GM19397 (cell line): ENCODE measurements at regions not wholly inside any gene's neighbourhood (a gene's known extent, or its start where the extent isn't known, plus 50 kb on each side); places are given as distances from the start of the nearest gene placed in this dataset.
"Not testable (repeated sequence)": the region's sequence is repeated elsewhere in the genome, so short reads cannot be mapped to it uniquely, and the experiment has no call there.

Source experiments
- ATAC-seq: cut with Tn5 transposase; IDR thresholded peaks from one replicate; pipeline ENCODE4 v1.9.1; 2021; ENCODE audit warnings: mild to moderate bottlenecking, moderate library complexity; ENCODE audit not compliant: unreplicated experiment

- ATAC-seq: no peak
Measured at GRCh38 chr16:86737083-86737482, 158.7 kb downstream of the FOXL1 start.

GRCh38 chr16:86738322-86738721 is 160.0 kb downstream of the FOXL1 start:
- ATAC-seq: not testable (repeated sequence)

GRCh38 chr16:86739178-86739577 is 160.8 kb downstream of the FOXL1 start:
- no peak for ATAC-seq

- ATAC-seq: no peak
Measured at GRCh38 chr16:86739808-86740207, 161.5 kb downstream of the FOXL1 start.

GRCh38 chr16:86740298-86740697 is 161.9 kb downstream of the FOXL1 start:
- no peak for ATAC-seq

DNA sequence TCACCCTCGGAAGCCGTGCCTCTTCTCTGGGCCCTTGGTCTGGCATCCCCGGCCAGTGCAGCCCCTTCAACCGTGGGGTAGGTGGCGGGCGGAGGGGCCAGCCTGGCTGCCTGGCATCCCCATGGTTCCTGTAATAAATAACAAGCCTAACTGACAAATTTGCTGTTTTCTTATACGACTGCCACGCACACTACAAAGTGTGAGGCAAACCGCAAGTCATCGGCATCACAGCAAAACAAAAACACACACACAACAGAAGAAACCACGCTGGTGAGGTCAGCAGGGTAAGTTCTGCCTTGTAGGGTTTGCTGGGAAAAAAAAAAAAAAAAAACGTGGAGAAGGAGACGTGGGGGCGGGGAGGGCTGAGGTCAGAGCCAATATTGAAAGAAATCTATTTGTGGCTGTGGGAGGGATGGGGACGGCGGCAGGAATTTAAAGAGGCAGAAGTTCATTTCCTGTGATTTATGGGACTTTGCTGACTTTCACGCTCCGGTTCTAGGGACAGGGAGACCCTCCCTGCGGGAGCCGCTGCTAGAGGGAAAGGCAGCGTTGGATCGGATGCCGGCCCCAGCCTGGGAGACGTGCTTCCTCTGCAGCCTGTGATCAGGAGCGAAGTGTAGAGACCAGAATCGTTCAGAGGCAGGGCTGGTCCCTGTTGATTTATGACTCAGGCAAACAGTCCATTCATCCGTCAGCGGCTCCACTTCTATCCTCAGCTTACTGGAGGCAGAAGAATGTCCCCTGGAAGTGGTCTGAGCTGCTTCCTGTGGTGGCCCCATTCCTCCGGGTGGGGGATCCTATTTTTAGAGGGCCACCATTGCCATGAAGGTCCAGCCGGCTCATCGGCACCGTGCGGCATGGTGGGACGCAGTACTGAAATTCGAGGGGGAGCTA is 162.8 kb downstream of the FOXL1 start:
- ATAC-seq: no peak

GRCh38 chr16:86747761-86748160 is 169.4 kb downstream of the FOXL1 start:
- ATAC-seq: no peak

GRCh38 chr16:86748652-86749051 is 170.3 kb downstream of the FOXL1 start:
- ATAC-seq: no peak

DNA sequence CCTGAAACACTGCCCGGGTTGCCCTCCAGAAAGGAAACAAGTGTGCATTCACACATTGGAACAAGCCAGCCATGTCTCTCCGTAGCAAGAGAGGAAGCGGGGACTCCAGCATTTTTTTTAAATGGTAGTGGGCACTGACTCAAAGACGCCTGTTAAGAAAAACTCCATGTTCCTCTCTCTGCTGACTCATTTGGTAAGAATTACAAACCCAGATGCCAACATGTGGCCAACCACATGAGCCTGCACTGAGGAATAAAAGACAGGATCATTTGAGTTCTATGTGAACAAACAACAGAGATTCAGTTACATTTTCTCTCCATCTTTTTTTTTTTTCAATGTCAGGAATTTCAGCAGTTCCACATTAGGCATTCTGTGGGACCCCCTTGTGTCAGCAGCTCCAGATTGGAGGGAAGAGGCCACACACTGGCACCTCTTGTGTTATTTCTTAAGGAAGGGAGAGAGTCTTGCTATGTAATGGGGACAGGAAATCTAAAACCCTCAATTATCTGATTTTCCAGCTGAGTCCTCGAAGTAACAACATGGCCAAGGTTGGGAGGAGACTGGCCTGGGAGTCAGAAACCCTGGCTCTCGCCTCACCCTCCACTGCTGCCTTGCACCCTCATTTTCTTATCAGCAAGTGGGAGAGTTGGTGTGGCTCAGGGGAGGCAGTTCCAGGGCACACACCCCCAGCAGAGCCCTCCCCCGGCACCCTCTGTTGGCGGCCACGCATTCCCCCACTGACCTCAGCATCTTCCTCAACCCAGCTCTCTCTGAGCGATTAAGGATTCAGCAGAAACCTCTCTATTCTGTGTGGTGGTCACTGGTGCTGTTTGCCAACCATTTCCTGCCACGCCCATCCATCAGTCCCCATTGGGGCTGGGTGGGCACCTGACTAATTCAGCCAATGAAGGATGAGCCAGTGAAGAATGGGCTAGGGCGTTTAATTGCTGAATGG is 173.0 kb downstream of the FOXL1 start:
- ATAC-seq: no peak

DNA sequence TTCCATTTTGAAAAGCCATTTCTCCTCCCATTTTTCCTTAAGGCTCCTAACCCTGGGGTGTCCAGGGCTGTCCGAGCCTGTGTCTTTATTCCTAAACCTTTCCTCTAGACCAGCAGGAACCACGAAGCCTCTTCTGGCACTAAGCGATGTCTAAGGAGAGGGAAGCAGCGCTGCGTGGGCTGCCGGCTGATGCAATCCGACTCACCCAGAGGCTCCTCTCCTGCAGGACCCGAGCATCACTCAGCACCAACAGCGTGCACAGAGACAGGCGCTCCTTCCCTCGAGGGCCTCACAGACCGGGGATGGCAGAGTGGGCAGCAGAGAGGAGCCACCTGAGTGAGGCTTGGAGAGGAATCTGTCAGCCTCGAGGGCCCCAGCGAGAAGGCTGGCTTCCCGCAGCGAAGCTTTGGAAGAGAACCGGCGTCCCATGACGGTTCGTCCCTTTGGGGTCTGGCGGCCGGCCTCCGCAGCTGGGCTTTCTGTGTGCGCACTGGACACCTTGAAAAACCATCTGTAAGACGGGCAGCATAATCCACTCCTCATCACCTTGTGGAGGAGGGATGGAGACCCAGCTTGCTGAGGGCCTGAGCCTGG is 174.3 kb downstream of the FOXL1 start:
- ATAC-seq: no peak

DNA sequence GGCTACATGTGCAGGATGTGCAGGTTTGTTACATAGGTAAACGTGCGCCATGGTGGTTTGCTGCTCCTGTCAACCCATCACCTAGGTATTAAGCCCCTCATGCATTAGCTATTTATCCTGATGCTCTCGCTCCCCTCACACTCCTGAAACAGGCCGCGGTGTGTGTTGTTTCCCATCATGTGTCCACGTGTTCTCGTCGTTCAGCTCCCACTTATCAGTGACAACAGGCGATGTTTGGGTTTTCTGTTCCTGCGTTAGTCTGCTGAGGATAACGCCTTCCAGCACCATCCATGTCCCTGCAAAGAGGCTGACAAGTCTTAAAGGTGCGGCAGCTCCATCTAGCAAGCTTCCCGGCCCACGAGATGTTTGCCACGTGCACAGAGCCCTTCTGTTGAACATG is 175.1 kb downstream of the FOXL1 start:
- no peak for ATAC-seq

- no peak for ATAC-seq
Measured at GRCh38 chr16:86755571-86756006, 177.2 kb downstream of the FOXL1 start.

GRCh38 chr16:86756882-86757703 is 178.7 kb downstream of the FOXL1 start:
- no peak for ATAC-seq

DNA sequence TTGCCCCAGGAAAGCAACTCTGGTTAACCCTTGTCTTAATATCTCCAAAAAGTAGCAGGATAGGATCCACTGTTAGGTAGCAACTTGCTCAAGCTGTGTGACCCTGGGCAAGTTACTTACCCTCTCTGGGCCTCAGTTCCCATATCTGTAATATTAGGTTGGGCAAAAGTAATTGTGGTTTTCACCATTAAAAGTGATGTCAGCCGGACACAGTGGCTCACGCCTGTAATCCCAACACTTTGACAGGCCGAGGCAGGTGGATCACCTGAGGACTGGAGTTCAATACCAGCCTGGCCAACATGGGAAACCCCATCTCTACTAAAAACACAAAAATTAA is 179.3 kb downstream of the FOXL1 start:
- ATAC-seq: no peak

GRCh38 chr16:86758932-86759331 is 180.6 kb downstream of the FOXL1 start:
- no peak for ATAC-seq

DNA sequence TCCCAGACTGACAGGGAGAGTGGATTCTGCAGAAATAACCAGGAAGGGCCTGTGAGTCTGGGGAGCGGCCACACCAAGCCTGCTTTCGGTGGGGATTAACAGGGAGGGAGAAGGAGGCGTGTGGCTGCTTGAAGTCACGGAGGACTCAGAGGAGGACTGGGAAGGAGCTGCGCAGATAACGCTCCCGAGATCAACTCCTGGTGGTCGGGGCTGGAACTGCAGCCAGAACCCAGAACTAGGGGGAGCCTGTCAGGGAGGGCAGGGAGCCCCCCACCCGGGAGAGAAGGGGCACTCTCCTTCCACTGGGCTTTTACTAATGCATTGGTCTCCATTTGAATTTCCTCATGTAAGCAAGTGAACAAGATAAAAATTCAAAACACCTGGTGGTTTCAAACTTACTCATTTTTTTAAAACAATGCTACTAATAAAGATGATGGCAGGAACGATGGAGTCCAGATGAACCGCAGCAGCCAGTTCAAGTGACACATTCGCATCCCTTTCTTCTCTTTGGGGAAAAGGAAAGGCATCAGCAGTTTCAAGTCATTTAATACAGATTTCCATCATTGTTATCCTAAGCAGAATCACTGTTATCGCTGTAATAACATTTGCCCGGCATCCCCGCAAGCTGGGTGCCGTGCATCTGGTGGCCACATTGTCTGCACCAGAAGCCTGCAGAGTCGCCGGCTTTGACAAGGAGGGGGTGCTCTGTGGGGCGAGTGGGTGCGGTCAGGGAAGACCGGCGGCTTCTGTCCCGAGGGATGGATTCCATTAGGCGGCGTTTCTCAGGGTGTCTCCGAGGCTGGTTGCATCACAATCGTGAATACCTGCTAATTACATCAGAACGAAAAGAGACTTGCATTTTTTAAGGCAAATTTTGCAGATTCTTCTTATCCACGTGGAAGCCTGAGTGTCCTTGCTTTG is 183.0 kb downstream of the FOXL1 start:
- ATAC-seq: no peak

GRCh38 chr16:86762095-86762494 is 183.7 kb downstream of the FOXL1 start:
- ATAC-seq: no peak

GRCh38 chr16:86763819-86764218 is 185.5 kb downstream of the FOXL1 start:
- no peak for ATAC-seq

DNA sequence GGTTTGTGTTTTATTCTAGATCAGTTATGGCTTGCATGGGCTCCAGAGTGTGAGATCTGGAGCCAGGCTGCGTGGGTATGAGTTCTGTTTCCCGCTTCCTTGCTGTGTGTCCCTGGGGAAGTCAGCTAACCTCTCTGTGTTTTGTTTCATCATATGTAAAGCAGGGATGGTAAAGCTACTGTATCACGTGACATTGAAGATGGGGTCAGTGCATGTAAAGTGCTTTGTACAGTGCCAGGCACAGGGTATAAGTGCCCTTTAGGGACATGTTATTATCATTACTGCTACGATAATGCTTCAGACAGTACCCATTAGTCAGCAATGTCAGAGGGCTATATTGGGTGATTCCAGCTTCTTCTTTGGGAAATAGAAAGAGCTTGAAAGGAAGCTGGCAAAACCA is 186.2 kb downstream of the FOXL1 start:
- no peak for ATAC-seq
